ENCODE measurements at regions not wholly inside any gene's neighbourhood (a gene's known extent, or its start where the extent isn't known, plus 50 kb on each side); places are given as distances from the start of the nearest gene placed in this dataset.

DNA sequence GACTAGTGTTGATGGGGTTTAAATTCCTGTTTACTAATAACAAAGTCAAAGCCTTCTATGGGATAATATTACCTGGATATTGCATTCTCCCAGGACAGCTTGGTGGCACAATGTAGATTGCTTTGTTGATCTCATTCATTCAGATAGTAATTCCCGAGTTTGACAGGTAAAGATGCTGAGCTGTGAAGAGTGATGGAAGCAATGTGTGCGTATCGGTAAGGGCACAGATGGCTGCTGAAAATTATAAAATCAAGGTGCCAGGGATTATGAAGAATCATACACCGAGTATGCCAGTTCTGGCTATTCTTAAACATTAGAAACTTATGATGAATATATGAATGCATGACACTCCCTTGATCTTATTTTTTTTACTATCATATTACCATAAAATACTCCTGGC is 100.6 kb upstream of the CNTNAP4 start:
- Histone ChIP-seq H3K27ac (ENCODE audit: low read length) (no peak overlapping the region), H3K36me3 (ENCODE audit: control insufficient read depth, insufficient read depth, low read length) (no peaks in the 10 kb centered on the region), H3K27me3 (ENCODE audit: control insufficient read depth, insufficient read depth, low read length) (no peaks in the 10 kb centered on the region), H3K4me1 (ENCODE audit: control insufficient read depth, insufficient read depth, low read length) (no peaks in the 10 kb centered on the region), H3K9me3 (ENCODE audit: control insufficient read depth, insufficient read depth, low read depth, low read length) (no peaks in the 10 kb centered on the region), H3K4me3 (ENCODE audit: low read depth in 2 of 2, low read length in 2 of 2) (no peak overlapping the region)
- in situ Hi-C loops (cut with HindIII; ENCODE audit: low pct_unique_long_range_greater_than_20kb, low sequenced_read_pairs): no loop called here
- ATAC-seq: no peak
- no peak for DNase-seq (ENCODE audit: low read depth, low spot score)
- no peak for TF ChIP-seq SIN3A (IDR thresholded peaks at IDR 0.05; ENCODE audit: borderline replicate concordance, insufficient read depth, low read depth, low read length)
- no peak for TF ChIP-seq TCF7L2 (IDR thresholded peaks at IDR 0.05; ENCODE audit: low read depth, low read length)
- TF ChIP-seq, protein P1, sequence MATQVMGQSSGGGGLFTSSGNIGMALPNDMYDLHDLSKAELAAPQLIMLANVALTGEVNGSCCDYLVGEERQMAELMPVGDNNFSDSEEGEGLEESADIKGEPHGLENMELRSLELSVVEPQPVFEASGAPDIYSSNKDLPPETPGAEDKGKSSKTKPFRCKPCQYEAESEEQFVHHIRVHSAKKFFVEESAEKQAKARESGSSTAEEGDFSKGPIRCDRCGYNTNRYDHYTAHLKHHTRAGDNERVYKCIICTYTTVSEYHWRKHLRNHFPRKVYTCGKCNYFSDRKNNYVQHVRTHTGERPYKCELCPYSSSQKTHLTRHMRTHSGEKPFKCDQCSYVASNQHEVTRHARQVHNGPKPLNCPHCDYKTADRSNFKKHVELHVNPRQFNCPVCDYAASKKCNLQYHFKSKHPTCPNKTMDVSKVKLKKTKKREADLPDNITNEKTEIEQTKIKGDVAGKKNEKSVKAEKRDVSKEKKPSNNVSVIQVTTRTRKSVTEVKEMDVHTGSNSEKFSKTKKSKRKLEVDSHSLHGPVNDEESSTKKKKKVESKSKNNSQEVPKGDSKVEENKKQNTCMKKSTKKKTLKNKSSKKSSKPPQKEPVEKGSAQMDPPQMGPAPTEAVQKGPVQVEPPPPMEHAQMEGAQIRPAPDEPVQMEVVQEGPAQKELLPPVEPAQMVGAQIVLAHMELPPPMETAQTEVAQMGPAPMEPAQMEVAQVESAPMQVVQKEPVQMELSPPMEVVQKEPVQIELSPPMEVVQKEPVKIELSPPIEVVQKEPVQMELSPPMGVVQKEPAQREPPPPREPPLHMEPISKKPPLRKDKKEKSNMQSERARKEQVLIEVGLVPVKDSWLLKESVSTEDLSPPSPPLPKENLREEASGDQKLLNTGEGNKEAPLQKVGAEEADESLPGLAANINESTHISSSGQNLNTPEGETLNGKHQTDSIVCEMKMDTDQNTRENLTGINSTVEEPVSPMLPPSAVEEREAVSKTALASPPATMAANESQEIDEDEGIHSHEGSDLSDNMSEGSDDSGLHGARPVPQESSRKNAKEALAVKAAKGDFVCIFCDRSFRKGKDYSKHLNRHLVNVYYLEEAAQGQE (IDR thresholded peaks at IDR 0.05; ENCODE audit: insufficient read depth in 1 of 2, low read depth in 2 of 2, low read length in 1 of 2): no peak
- ChIA-PET CTCF (no interaction called here), POLR2A (no interaction called here)
- no TSS peak for BruUV-seq (replicated peaks)
- intact Hi-C loops (cut with micrococcal nuclease; ENCODE audit: unreplicated experiment): no loop called here

DNA sequence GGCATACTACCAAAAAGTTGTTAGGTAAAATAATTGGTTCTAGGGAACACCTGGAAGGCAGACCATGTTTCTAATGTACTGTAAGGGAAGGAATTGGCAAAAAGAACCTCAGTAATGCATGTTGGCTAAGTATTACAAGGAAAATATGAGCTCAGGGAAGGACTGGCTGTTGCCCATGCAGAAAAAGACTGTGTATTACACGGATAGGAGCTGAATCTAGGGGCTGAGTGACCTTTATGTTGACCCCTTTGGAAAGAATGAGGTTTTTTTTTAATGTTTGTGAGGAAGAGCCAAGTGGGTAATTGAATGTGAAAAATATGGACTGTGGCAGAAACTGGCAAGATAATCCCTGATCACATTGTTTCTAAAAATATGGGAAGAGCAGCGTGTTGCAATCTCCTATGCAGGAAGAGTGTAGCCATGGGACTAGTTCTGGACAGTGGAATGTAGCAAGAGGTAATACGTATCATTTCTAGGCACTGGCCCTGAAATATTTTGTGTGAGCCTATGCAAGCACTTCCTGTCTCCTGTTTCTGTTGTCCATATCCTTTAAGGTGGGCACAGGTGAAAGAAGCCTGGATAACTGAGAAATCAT is 95.1 kb upstream of the CNTNAP4 start:
- Histone ChIP-seq H3K36me3 (ENCODE audit: control insufficient read depth, insufficient read depth, low read length) (no peaks in the 10 kb centered on the region), H3K9me3 (ENCODE audit: control insufficient read depth, insufficient read depth, low read depth, low read length) (no peaks in the 10 kb centered on the region), H3K4me3 (ENCODE audit: low read depth in 2 of 2, low read length in 2 of 2) (no peak overlapping the region), H3K4me1 (ENCODE audit: control insufficient read depth, insufficient read depth, low read length) (no peaks in the 10 kb centered on the region), H3K27me3 (ENCODE audit: control insufficient read depth, insufficient read depth, low read length) (no peaks in the 10 kb centered on the region), H3K27ac (ENCODE audit: low read length) (no peak overlapping the region)
- DNase-seq (ENCODE audit: low read depth, low spot score): no peak
- CTCF ChIA-PET: no interaction called here
- TF ChIP-seq TCF7L2 (IDR thresholded peaks at IDR 0.05; ENCODE audit: low read depth, low read length) (no peak), SIN3A (IDR thresholded peaks at IDR 0.05; ENCODE audit: borderline replicate concordance, insufficient read depth, low read depth, low read length) (no peak), POLR2AphosphoS5 (IDR thresholded peaks at IDR 0.05; ENCODE audit: low read depth, low read length) (no peak)
- TF ChIP-seq, protein P1 (IDR thresholded peaks at IDR 0.05; ENCODE audit: insufficient read depth in 1 of 2, low read depth in 2 of 2, low read length in 1 of 2): no peak
- TF ChIP-seq, protein P2, sequence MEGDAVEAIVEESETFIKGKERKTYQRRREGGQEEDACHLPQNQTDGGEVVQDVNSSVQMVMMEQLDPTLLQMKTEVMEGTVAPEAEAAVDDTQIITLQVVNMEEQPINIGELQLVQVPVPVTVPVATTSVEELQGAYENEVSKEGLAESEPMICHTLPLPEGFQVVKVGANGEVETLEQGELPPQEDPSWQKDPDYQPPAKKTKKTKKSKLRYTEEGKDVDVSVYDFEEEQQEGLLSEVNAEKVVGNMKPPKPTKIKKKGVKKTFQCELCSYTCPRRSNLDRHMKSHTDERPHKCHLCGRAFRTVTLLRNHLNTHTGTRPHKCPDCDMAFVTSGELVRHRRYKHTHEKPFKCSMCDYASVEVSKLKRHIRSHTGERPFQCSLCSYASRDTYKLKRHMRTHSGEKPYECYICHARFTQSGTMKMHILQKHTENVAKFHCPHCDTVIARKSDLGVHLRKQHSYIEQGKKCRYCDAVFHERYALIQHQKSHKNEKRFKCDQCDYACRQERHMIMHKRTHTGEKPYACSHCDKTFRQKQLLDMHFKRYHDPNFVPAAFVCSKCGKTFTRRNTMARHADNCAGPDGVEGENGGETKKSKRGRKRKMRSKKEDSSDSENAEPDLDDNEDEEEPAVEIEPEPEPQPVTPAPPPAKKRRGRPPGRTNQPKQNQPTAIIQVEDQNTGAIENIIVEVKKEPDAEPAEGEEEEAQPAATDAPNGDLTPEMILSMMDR (IDR thresholded peaks at IDR 0.05): no peak
- intact Hi-C loops (cut with micrococcal nuclease; ENCODE audit: unreplicated experiment): no loop called here
- no peak for ATAC-seq
- BruUV-seq (replicated peaks): no TSS peak
- POLR2A ChIA-PET: no interaction called here
- in situ Hi-C loops (cut with HindIII; ENCODE audit: low pct_unique_long_range_greater_than_20kb, low sequenced_read_pairs): no loop called here
